ENCODE measurements at regions not wholly inside any gene's neighbourhood (a gene's known extent, or its start where the extent isn't known, plus 50 kb on each side); places are given as distances from the start of the nearest gene placed in this dataset.

DNA sequence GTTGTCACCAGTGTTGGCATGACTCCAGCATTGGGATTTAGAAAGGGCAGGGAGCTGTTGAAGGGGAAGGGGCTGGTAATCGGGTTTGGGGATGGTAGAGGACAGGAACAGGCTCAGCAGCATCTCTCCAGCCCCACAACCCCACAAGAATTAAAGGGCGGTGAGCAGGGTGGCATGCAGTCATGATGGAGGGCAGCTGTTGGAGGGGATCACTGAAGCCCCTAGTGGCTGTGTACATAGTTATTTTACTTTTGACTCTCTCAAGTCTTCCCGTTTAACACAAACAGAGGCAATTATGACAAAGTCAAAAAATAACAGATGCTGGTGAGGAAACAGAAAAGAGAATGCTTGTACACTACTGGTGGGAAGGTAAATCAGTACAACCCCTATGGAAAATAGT is 213.8 kb downstream of the URB2 start:
- Mint-ChIP-seq H3K27me3 (peaks cover 31% of the 10 kb centered on the region), H3K4me1 (peaks cover 2% of the 10 kb centered on the region), H3K36me3 (ENCODE audit: low read depth) (no peaks in the 10 kb centered on the region), H3K4me3 (no peak overlapping the region), H3K27ac (no peak overlapping the region), H3K9me3 (no peaks in the 10 kb centered on the region)
- CTCF ChIA-PET: no interaction called here
- DNase-seq: no peak
- POLR2A ChIA-PET: no interaction called here

DNA sequence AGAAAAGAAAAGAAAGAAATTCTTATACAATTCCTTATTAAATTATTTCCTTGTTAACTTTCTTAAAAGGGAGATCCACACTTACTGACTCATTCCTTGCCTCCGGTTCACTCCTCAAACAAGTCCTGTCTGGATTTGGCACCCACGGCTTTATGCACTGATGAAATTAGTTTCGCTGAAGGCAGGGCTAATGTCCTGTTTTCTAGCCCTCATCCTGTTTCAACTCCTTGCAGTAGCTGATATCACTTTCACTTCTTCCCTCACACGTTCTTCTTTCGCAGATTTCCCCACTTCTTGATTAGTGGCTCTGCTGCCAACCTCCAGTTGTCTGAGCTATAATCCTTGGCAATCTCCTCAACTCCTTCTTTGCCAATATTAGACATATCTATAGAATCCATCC is 215.2 kb downstream of the URB2 start:
- Mint-ChIP-seq H3K4me3 (no peak overlapping the region), H3K4me1 (peaks cover 2% of the 10 kb centered on the region), H3K9me3 (no peaks in the 10 kb centered on the region), H3K27ac (no peak overlapping the region), H3K27me3 (peaks cover 35% of the 10 kb centered on the region), H3K36me3 (ENCODE audit: low read depth) (no peaks in the 10 kb centered on the region)
- no peak for DNase-seq
- ChIA-PET POLR2A (no interaction called here), CTCF (interaction anchor here (0.6 to 0.7 kb wide), 2 partner anchors 11 to 548 kb away, joined by 3 read pairs; no protein-coding TSS in a partner anchor)

DNA sequence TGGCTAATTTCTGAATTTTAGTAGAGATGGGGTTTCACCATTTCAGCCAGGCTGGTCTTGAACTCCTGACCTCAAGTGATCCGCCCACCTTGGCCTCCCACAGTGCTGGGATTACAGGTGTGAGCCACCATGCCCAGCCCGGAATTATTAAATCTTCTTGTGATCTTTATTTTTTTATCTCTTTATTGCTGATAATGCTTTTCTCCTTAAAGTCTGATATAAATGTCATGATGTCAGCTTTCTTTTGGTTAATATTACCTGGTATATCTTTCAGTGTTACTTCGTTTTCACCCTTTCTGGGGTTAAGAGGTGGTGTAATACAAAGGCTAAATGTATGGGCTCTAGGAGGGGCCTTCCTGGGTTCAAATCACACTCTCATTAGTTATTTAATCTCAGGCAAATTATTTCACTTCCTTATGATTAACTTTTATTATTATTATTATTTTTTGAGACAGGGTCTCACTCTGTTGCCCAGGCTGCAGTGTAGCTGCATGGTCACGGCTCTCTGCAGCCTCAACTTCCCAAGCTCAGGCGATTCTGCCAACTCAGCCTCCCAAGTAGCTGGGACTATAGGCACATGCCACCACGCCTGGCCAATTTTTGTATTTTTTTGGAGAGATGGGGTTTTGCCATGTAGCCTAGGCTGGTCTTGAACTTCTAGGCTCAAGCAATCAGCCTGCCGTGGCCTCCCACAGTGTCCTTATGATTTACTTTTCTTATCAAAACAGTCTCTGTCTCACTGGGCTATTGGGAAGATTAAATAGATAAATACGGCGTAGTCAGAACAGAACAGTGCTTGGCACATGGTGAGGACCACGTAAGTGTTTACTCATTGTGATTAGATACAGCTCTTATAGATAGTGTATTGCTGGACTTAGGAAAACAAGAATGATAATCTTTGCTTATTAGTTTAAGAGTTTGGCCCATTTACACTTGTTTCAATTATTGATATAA is 216.5 kb downstream of the URB2 start:
- H3K4me3 Mint-ChIP-seq: no peak overlapping the region
- POLR2A ChIA-PET: no interaction called here
- H3K36me3 Mint-ChIP-seq (ENCODE audit: low read depth): no peaks in the 10 kb centered on the region
- CTCF ChIA-PET: no interaction called here
- H3K9me3 Mint-ChIP-seq: no peaks in the 10 kb centered on the region
- H3K27me3 Mint-ChIP-seq: peaks cover 32% of the 10 kb centered on the region
- peaks cover 2% of the 10 kb centered on the region for H3K4me1 Mint-ChIP-seq
- DNase-seq: no peak
- no peak overlapping the region for H3K27ac Mint-ChIP-seq

DNA sequence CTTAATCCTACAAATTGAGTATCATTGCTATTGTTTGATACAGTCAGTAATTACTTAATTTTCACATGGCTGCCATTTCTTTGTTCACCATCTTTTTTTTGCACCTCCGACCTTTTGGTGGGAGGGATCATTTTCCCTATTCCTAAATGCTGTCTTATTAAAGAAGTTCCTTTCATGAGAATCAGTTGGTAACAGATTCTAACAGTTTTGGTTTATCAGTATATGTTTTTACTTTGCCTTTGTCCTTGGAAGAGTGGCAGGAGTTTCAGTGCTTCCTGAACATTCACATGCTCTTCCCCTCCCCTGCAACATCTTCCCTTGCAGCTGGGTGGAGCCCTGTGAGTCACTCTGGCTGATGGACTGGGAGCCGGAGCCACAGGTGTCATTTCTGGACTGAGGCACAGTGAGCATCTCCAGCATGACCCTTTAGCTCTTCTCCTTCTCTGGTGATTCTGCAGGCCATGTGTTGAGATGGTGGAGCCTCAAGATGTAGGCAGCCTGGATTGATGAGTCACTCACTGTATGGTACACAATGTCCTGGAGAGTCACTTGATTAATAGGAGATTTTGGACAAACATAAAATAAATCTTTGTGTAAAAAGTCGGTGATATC is 217.7 kb downstream of the URB2 start:
- Mint-ChIP-seq H3K9me3 (no peaks in the 10 kb centered on the region), H3K27me3 (peaks cover 26% of the 10 kb centered on the region), H3K4me1 (peaks cover 2% of the 10 kb centered on the region), H3K27ac (no peak overlapping the region), H3K4me3 (no peak overlapping the region), H3K36me3 (ENCODE audit: low read depth) (no peaks in the 10 kb centered on the region)
- CTCF ChIA-PET: no interaction called here
- POLR2A ChIA-PET: no interaction called here
- no peak for DNase-seq

DNA sequence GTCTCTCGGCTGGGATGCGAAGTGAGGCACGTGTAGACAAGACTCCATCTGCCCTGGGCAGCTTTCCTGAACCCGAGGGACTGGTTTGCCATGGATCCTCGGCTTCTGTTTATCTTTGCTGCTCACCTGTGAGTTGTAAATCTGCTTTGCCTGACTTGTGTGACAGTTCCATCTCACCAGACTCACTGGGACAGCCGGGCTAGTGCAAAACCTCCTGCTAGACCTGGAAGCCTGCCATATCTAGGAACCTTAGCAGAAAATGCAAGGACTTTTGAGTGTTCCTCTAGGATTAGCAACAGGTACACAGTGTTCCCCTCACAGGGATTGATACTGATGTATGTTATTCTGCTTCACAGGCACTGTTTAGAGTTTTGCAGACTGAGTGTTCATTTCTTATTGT is 218.6 kb downstream of the URB2 start:
- no peak overlapping the region for H3K27ac Mint-ChIP-seq
- ChIA-PET POLR2A (no interaction called here), CTCF (no interaction called here)
- no peak for DNase-seq
- no peaks in the 10 kb centered on the region for H3K36me3 Mint-ChIP-seq (ENCODE audit: low read depth)
- H3K9me3 Mint-ChIP-seq: no peaks in the 10 kb centered on the region
- H3K27me3 Mint-ChIP-seq: peaks cover 25% of the 10 kb centered on the region
- H3K4me3 Mint-ChIP-seq: no peak overlapping the region
- H3K4me1 Mint-ChIP-seq: peaks cover 2% of the 10 kb centered on the region

DNA sequence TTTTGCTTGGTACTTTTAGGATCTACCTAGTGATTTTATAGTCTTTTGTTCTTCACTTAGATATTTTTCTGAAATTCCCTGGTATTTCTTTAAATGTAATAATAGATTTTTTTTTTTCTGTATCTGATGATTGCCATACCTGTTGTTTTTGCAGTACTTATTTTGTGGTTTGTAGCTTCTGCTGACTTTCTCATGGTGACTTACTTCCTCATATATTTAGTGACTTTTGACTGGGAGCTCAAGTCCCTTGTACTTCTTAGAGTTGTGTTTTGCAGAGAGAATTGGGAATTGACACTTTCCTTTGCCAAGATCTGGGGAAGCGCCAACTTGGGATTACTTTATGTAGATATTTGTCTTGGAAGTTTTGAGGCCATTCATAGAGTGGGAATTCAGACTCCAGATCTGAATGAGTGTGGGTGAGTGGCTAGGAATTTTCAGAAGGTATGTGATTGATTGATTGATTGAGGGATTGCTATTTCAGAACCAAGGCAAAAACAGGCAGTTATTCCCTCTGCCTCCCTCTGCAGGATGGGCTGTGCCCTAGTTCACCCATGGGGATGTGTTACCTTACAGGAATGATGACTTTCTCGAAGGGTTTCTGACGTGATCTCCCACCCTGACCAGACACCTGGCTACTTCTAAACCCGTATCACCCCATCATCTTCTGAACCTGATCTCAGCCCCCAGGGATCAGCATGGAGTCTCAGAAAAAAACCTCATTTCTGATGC is 219.5 kb downstream of the URB2 start:
- no peaks in the 10 kb centered on the region for H3K36me3 Mint-ChIP-seq (ENCODE audit: low read depth)
- ChIA-PET CTCF (no interaction called here), POLR2A (no interaction called here)
- H3K27me3 Mint-ChIP-seq: peaks cover 20% of the 10 kb centered on the region
- no peaks in the 10 kb centered on the region for H3K9me3 Mint-ChIP-seq
- no peak overlapping the region for H3K27ac Mint-ChIP-seq
- H3K4me1 Mint-ChIP-seq: peaks cover 2% of the 10 kb centered on the region
- H3K4me3 Mint-ChIP-seq: no peak overlapping the region
- no peak for DNase-seq

DNA sequence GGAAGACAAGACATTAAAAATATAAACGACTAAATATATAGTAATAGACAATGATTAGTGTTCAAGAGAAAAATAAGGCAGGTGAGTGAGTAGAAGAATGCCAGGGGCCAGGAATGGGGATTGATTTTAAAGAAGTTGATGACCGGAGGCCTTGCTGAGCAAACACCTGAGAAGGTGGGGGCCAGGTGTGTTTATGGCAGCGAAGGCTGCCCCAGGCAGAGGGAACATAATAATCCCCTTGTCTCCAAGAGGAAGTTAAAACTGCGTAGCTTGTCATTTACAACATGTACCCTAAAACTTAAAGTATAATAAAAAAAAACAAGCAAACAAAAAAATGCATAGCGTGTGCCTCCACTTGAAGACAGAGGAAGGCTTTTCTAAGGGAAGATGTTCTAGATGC is 220.3 kb downstream of the URB2 start:
- ChIA-PET CTCF (no interaction called here), POLR2A (no interaction called here)
- Mint-ChIP-seq H3K36me3 (ENCODE audit: low read depth) (no peaks in the 10 kb centered on the region), H3K4me1 (peaks cover under 1% of the 10 kb centered on the region), H3K27ac (no peak overlapping the region), H3K4me3 (no peak overlapping the region), H3K27me3 (peaks cover 20% of the 10 kb centered on the region), H3K9me3 (no peaks in the 10 kb centered on the region)
- no peak for DNase-seq

DNA sequence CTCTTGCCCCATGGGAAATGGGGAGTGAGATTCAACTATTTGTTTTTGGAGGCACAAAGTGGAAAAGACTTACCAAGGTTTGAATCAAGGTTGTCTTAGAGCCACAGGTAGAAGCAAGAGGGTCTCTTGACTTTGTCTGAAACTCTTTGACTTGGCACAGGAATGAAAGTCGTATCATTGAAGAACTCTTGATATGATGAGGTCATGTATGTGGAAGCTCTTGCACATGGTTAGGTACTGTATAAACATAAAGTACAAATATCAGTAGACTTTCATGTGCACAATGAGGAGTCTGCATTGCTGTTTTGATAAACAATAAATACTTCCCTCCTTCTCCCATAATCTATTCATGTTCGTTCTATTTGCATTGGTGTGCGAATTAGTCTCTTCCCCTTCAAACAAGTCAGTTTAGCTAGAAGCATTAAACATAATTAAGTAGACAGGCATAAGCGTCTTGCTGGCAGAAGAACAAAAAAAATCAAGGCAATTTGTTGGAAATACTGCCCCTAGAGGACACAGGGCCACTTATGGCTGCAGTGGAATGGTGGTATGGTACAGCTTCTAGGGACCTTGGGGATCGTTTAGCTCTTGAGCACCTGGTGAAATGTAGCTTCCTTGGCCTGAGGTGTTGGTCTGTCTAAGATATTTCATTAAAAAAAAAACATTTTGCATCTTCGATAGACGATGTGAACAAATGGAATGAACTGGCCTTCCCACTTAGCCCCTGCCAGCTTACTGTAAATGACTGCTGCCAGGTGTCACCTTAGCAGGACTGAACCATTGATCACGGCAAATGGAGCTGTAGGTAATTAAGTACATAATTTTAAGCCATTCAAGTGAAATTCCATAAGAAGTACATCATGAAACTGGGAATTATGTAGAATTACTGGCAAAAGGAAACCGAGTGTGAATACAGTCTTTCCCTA is 218.0 kb upstream of the GALNT2 start:
- Mint-ChIP-seq H3K4me3 (no peak overlapping the region), H3K36me3 (ENCODE audit: low read depth) (no peaks in the 10 kb centered on the region), H3K27ac (no peak overlapping the region), H3K27me3 (peaks cover 15% of the 10 kb centered on the region), H3K4me1 (no peaks in the 10 kb centered on the region), H3K9me3 (no peaks in the 10 kb centered on the region)
- ChIA-PET POLR2A (no interaction called here), CTCF (no interaction called here)
- DNase-seq: no peak

DNA sequence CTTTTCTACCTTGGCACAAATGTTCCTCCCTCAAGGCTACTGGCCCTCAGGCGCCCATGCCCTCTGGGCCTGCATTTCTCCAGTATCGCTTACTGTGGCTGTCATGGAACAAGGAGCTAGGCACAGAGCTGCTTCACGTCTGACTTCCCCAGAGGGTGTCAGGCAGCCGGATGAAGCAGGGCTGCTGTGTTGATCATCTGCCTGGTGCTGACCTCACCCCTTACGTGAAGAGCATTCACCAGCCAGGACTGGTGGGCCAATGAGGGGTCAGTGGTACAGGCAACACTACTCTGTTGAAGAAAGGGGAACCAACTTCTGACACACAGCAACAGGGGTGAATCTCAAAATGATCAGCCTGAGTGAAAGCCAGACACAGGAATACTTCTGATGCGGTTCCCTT is 215.5 kb upstream of the GALNT2 start:
- H3K27me3 Mint-ChIP-seq: peaks cover 10% of the 10 kb centered on the region
- H3K27ac Mint-ChIP-seq: no peak overlapping the region
- no peaks in the 10 kb centered on the region for H3K36me3 Mint-ChIP-seq (ENCODE audit: low read depth)
- no peak overlapping the region for H3K4me3 Mint-ChIP-seq
- H3K4me1 Mint-ChIP-seq: peaks cover 11% of the 10 kb centered on the region
- no peak for DNase-seq
- H3K9me3 Mint-ChIP-seq: no peaks in the 10 kb centered on the region
- ChIA-PET CTCF (interaction anchor here (0.6 to 1.6 kb wide), 2 partner anchors 10 to 162 kb away, joined by 3 read pairs; no protein-coding TSS in a partner anchor), POLR2A (no interaction called here)

DNA sequence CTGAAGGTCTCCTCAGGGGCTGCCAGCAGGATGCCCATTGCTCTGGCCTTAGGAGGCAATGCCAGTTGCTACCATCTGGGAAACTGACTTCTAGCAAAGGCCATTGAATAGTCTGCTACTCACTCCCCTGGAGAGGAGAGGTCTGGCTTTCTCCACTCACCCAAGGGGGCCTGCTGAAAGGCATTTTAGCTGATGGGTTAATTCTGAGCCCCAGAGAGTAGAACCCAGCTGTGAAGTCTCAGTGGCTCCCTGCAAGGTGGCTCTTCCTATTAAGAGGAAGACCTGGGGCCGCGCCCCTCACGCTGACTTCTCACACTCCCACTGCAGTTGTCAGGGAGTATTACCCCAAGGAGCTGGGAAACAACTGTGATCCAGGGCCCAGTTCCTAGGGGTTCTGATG is 213.3 kb upstream of the GALNT2 start:
- peaks cover 8% of the 10 kb centered on the region for H3K27me3 Mint-ChIP-seq
- H3K4me3 Mint-ChIP-seq: no peak overlapping the region
- H3K4me1 Mint-ChIP-seq: peaks cover 11% of the 10 kb centered on the region
- H3K27ac Mint-ChIP-seq: no peak overlapping the region
- H3K36me3 Mint-ChIP-seq (ENCODE audit: low read depth): no peaks in the 10 kb centered on the region
- no peaks in the 10 kb centered on the region for H3K9me3 Mint-ChIP-seq
- ChIA-PET POLR2A (no interaction called here), CTCF (no interaction called here)
- no peak for DNase-seq

DNA sequence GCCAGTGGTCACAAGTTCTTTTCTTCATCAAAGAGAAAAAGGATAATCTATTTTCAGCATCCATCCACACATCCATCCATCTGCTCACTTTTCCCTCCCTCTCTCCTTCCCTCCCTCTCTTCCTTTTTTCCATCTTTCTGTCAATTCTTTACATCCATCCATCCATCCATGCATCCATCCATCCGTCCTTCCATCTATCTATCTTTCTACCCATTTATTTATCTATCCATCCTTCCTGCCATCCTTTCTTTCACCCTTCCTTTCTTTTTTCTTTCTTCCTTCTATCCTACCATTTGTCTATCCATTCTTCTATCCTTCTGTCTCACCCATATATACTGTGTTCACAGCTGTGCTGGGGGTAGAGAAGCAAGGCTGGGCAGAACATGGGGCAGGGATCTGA is 212.4 kb upstream of the GALNT2 start:
- Mint-ChIP-seq H3K4me3 (no peak overlapping the region), H3K27ac (no peak overlapping the region), H3K9me3 (no peaks in the 10 kb centered on the region), H3K27me3 (peaks cover 5% of the 10 kb centered on the region), H3K36me3 (ENCODE audit: low read depth) (no peaks in the 10 kb centered on the region), H3K4me1 (peaks cover 11% of the 10 kb centered on the region)
- CTCF ChIA-PET: no interaction called here
- POLR2A ChIA-PET: no interaction called here
- DNase-seq: no peak

DNA sequence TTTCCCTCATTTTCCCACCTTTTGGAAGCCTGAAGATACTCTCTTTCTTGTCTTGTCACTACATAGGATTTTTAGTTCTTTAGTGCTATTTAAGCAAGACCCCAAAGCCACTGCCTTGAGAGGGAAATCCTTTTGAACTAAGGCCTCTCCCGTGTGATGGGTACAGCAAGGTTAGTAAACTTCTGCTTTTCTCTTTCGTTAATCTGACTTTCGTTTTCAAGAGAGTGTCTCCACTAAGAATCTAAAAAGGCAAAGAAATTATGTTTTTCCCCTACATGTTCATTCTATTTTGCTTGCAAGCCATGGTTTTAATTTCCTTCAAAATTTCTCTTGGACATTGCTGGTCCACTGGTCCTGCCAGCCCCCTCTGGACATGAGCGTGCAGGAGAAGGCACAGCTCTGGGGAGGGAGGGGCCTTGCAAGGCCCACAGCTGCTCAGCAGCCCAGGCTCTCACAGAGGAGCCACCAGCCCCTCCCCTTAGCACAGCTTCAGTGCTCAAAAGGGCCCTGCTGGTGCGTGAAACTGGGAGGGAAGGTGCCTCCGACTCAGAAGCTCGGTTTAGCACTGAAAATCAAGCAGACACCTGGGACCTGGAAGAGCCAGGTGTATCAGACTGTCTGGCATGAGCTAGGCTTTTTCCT is 210.9 kb upstream of the GALNT2 start:
- CTCF ChIA-PET: interaction anchor here (0.6 kb wide), 1 partner anchor 28 kb away, joined by 3 read pairs; no protein-coding TSS in a partner anchor
- no peaks in the 10 kb centered on the region for H3K36me3 Mint-ChIP-seq (ENCODE audit: low read depth)

More for the DNA sequence above, 210.9 kb upstream of the GALNT2 start:
- peak overlapping the region; percentile 84 for H3K27ac Mint-ChIP-seq
- peak overlapping the region; percentile 74 for H3K4me3 Mint-ChIP-seq
- H3K27me3 Mint-ChIP-seq: peaks cover 5% of the 10 kb centered on the region
- POLR2A ChIA-PET: no interaction called here
- peak; percentile 55 for DNase-seq
- H3K4me1 Mint-ChIP-seq: peaks cover 11% of the 10 kb centered on the region
- no peaks in the 10 kb centered on the region for H3K9me3 Mint-ChIP-seq
